AG04450 (cell line): ENCODE measurements at regions not wholly inside any gene's neighbourhood (a gene's known extent, or its start where the extent isn't known, plus 50 kb on each side); places are given as distances from the start of the nearest gene placed in this dataset.

ENCODE experiments used
- CTCF ChIA-PET: fragments of 300-600, 350-600 bp; formaldehyde crosslinking; extraction: SDS; loops from one replicate; lab custom pipeline; 2022; ENCODE audit warnings: antibody characterized with exemption, inconsistent platforms; lab: Charles Lee
- POLR2A ChIA-PET: fragments of 350-600 bp; formaldehyde crosslinking; extraction: SDS; loops from one replicate; lab custom pipeline; 2021; ENCODE audit warnings: antibody characterized with exemption, inconsistent platforms; lab: Yijun Ruan, JAX
- DNase-seq: peaks from one replicate; pipeline ENCODE4 v3.0.0-alpha.2; 2011; ENCODE audit warnings: low read depth, low spot score
- H3K27ac ChIP-seq: one replicate; pipeline ENCODE4 v1.5.1; 2012; ENCODE audit warnings: low read depth, low read length, control low read depth
- H3K27me3 ChIP-seq: one replicate; pipeline ENCODE4 v1.6.0; 2012; ENCODE audit warnings: low read length; ENCODE audit not compliant: control insufficient read depth, insufficient read depth
- H3K4me3 ChIP-seq: 2 replicates; pipeline ENCODE4 v1.5.1; 2011; ENCODE audit warnings: mild to moderate bottlenecking, low read depth, low read length, control low read depth
- H3K9me3 ChIP-seq: 2 replicates; pipeline ENCODE4 v1.5.1; 2012; ENCODE audit warnings: low read length; ENCODE audit not compliant: control insufficient read depth, insufficient read depth
- CTCF ChIP-seq: IDR thresholded peaks from 2 replicates; pipeline ENCODE4 v1.5.1; 2011; ENCODE audit warnings: low read depth, low read length, control low read depth, inconsistent platforms

DNA sequence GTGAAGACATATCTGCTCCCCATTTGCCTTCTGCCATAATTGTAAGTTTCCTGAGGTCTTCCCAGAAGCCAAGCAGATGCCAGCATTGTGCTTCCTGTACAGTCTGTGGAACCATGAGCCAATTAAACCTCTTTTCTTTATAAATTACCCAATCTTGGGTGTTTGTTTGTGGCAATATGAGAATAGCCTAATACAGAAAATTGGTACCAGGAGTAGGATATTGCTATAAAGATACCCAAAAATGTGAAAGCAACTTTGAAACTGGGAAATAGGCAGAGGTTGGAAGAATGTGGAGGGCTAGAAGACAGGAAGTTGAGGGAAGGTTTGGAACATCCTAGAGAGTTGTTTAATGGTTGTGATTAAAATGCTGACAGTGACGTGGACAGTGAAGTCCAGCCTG, 90.8 kb downstream of the HHIPL2 start:
- no peak for DNase-seq
- Histone ChIP-seq H3K9me3 (peaks cover 11% of the 10 kb centered on the region), H3K27me3 (no peaks in the 10 kb centered on the region), H3K27ac (no peak overlapping the region), H3K4me3 (no peak overlapping the region)
- ChIA-PET CTCF (interaction anchor here (2.6 to 3.2 kb wide), 3 partner anchors 8 to 1193 kb away, joined by 17 to 58 read pairs (median 21); no protein-coding TSS in a partner anchor), POLR2A (no interaction called here)
- no peak for TF ChIP-seq CTCF

- Histone ChIP-seq H3K27ac (peak overlapping the region; percentile 40), H3K4me3 (peak overlapping the region; percentile 14), H3K9me3 (peaks cover 11% of the 10 kb centered on the region), H3K27me3 (no peaks in the 10 kb centered on the region)
- ChIA-PET POLR2A (interaction anchor here (0.8 to 2.7 kb wide), 4 partner anchors 84 to 737 kb away, joined by 3 to 18 read pairs (median 8); partner anchors contain the start of gene DUSP10), CTCF (interaction anchor here (0.6 to 3.2 kb wide), 133 partner anchors 8 to 1646 kb away, joined by 3 to 58 read pairs (median 4); partner anchors contain the start of genes DUSP10 and HLX)
- peak; percentile 95 for TF ChIP-seq CTCF
- peak; percentile 87 for DNase-seq
These were observed 92.6 kb downstream of the HHIPL2 start for GRCh38 chr1:222455188-222455879.

GRCh38 chr1:222454782-222455181, 93.1 kb downstream of the HHIPL2 start:
- DNase-seq, result no peak
- H3K27ac ChIP-seq, result peak overlapping the region; percentile 40
- ChIA-PET CTCF (interaction anchor here (0.6 to 3.2 kb wide), 97 partner anchors 9 to 1646 kb away, joined by 3 to 58 read pairs (median 5); partner anchors contain the start of genes DUSP10 and HLX), POLR2A (interaction anchor here (0.9 to 2.7 kb wide), 4 partner anchors 84 to 713 kb away, joined by 3 to 18 read pairs (median 8); partner anchors contain the start of gene DUSP10)
- H3K9me3 ChIP-seq, result peaks cover 11% of the 10 kb centered on the region
- no peak overlapping the region; the same call in 1 of the 2 replicates for H3K4me3 ChIP-seq
- no peaks in the 10 kb centered on the region for H3K27me3 ChIP-seq
- TF ChIP-seq CTCF, result no peak

- TF ChIP-seq CTCF, result no peak
- Histone ChIP-seq H3K4me3 (no peak overlapping the region), H3K27me3 (no peaks in the 10 kb centered on the region), H3K9me3 (peaks cover 11% of the 10 kb centered on the region), H3K27ac (peak overlapping the region; percentile 40)
- POLR2A ChIA-PET, result interaction anchor here (0.9 to 2.7 kb wide), 3 partner anchors 83 to 712 kb away, joined by 3 to 18 read pairs (median 9); partner anchors contain the start of gene DUSP10
- no peak for DNase-seq
- CTCF ChIA-PET, result interaction anchor here (0.7 to 3.2 kb wide), 41 partner anchors 9 to 1575 kb away, joined by 3 to 58 read pairs (median 7); partner anchors contain the start of genes DUSP10 and HLX
These were observed 93.7 kb downstream of the HHIPL2 start for GRCh38 chr1:222454186-222454585.

DNA sequence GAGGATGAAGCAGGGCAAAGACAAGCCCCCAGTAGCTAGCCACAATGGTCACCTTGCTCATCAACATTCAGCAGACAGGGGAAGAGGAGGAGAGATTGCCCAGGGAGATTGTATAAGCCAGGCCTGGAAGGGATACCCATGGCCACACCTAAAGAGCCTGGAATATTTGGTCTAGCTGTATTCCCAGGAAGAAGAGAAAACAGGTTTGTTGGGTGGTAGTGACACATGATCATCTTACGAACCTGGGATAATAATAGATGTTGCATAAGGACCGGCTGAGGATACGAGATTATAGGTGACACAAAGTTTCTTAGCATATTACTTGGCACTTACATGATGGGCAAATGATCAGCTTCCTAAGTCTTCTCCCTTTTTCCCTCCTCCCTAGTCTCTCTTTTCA, 95.9 kb downstream of the HHIPL2 start:
- Histone ChIP-seq H3K27me3 (no peaks in the 10 kb centered on the region), H3K27ac (no peak overlapping the region), H3K4me3 (no peak overlapping the region), H3K9me3 (peaks cover 3% of the 10 kb centered on the region; the same call in 1 of the 2 replicates)
- CTCF ChIA-PET, result interaction anchor here (1.0 kb wide), 1 partner anchor 748 kb away, joined by 3 read pairs; no protein-coding TSS in a partner anchor
- DNase-seq, result no peak
- no peak for TF ChIP-seq CTCF
- POLR2A ChIA-PET, result no interaction called here
